AG09319 (cell line): ENCODE measurements at regions not wholly inside any gene's neighbourhood (a gene's known extent, or its start where the extent isn't known, plus 50 kb on each side); places are given as distances from the start of the nearest gene placed in this dataset.

Experiments
- DNase-seq: peaks from one replicate; pipeline ENCODE4 v3.0.0-alpha.2; 2010; ENCODE audit warnings: low read depth; ENCODE audit errors: extremely low read depth
- CTCF ChIP-seq: IDR thresholded peaks from 2 replicates; pipeline ENCODE4 v1.5.1; 2011; ENCODE audit warnings: low read depth, mild to moderate bottlenecking, inconsistent platforms, low read length, moderate library complexity

- TF ChIP-seq CTCF, result no peak
- DNase-seq, result no peak
Observed at GRCh38 chr5:61906820-61907219, 399.2 kb upstream of the KIF2A start.

- no peak for TF ChIP-seq CTCF
- no peak for DNase-seq
Observed at GRCh38 chr5:61907995-61908394, 398.0 kb upstream of the KIF2A start.

DNA sequence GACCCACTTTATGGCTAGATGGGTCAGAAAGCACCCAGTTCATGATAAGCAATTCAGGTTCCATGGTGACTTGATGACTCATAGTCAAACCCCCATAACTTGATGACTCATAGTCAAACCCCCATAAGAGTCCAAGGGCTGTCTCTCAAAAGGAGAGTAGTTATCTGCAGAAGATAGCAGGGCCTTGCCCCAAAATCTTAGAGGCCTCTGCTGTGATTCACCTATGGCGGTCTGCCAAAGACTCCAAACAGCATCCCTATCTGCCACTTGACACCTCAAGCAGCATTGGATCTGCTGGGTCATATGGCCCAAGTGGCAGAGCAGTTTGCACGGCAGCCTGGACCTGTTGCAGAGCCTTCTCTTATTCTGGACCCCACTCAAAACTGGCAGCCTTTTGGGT is 395.2 kb upstream of the KIF2A start:
- no peak for TF ChIP-seq CTCF
- DNase-seq, result no peak

- DNase-seq, result no peak
- TF ChIP-seq CTCF, result no peak
Observed at GRCh38 chr5:61912559-61912958, 393.4 kb upstream of the KIF2A start.

DNA sequence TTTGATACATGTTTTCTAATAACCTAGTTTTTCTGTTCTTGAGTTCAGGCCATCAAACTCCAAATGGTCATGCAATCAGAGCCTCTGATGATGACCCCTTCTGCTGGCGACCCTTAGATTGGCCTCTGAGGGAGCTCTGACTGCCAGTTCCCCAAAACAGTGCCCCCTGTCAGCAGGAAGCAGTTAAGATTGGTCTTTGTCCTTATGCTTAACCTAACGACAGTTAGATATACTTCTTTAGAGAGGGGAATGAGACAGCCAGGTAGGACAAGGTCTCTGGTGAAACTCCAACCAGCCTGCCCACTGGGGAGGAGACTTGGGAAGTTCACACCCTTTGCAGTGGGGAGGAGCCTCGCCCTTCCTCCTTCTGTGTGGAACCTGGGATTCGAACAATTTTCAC is 390.4 kb upstream of the KIF2A start:
- DNase-seq, result no peak
- TF ChIP-seq CTCF, result no peak

GRCh38 chr5:61916621-61917620 is 389.1 kb upstream of the KIF2A start:
- DNase-seq, result no peak
- TF ChIP-seq CTCF, result no peak

- no peak for TF ChIP-seq CTCF
- DNase-seq, result no peak
Observed at GRCh38 chr5:61918611-61919010, 387.4 kb upstream of the KIF2A start.
